K562 (cell line): ENCODE measurements at regions not wholly inside any gene's neighbourhood (a gene's known extent, or its start where the extent isn't known, plus 50 kb on each side); places are given as distances from the start of the nearest gene placed in this dataset.

Experiments used
- ATAC-seq: fragments of 200-7000 bp; cut with Tn5 transposase; 3 replicates; pipeline ENCODE4 v1.9.1; 2020; ENCODE audit warnings: moderate library complexity
- BruUV-seq: library from RNA; stranded (reverse); fragments of 400-500 nt; replicated peaks from 2 replicates; lab custom pipeline; 2021; lab: Mats Ljungman, UMichigan
- CTCF ChIA-PET: fragments of 300-600 bp; formaldehyde crosslinking; extraction: SDS; loops from one replicate; lab custom pipeline; 2021; ENCODE audit warnings: low intra/inter-chr PET ratio; lab: Yijun Ruan, JAX
- POLR2A ChIA-PET: fragments of 300-600, 350-650 bp; sonication (Branson Sonifier 250); formaldehyde crosslinking; extraction: SDS; loops from one replicate; lab custom pipeline; 2021; ENCODE audit warnings: antibody characterized with exemption, inconsistent platforms; lab: Yijun Ruan, JAX
- DNase-seq, 4 experiments: peaks; one replicate each; pipeline versions ENCODE4 v3.0.0 to v3.0.0-alpha.2; 2011 to 2018; ENCODE audit warnings: low spot score in 3 of 4, mixed read lengths in 3 of 4; ENCODE audit errors: extremely low read depth in 1 of 4
- FAIRE-seq: peaks from 2 replicates; lab custom pipeline; 2011; peaks lifted over from hg19 to GRCh38; lab: Jason Lieb, UNC
- H2AFZ ChIP-seq: 2 replicates; pipeline ENCODE4 v1.6.0; 2011; ENCODE audit warnings: low read depth, low read length, control low read depth, inconsistent platforms
- H3K27ac ChIP-seq: fragments of 200-600 bp; 3 replicates; pipeline ENCODE4 v1.8.0; 2011; ENCODE audit warnings: low read depth, mild to moderate bottlenecking, control low read depth, inconsistent platforms, low read length, moderate library complexity, mixed read lengths; ENCODE audit errors: extremely low read depth
- H3K27me3 ChIP-seq, 2 experiments: fragments of 300-600 bp in 1 of 2; 2 replicates in 1 of 2; 3 replicates in 1 of 2; pipeline versions ENCODE4 v1.6.0 to v1.8.0; 2011; ENCODE audit warnings: inconsistent platforms in 2 of 2, low read length in 2 of 2, mild to moderate bottlenecking in 1 of 2, mixed read lengths in 1 of 2, moderate library complexity in 1 of 2; ENCODE audit not compliant: control insufficient read depth in 2 of 2, insufficient read depth in 2 of 2
- H3K36me3 ChIP-seq: fragments of 300-600 bp; 3 replicates; pipeline ENCODE4 v1.8.0; 2011; ENCODE audit warnings: mild to moderate bottlenecking, low read length, inconsistent platforms; ENCODE audit not compliant: control insufficient read depth, insufficient read depth
- H3K4me1 ChIP-seq, 2 experiments: fragments of 200-600 bp in 1 of 2; replicated peaks in 1 of 2; 2 replicates in 1 of 2; 3 replicates in 1 of 2; pipeline versions ENCODE4 v1.5.1 to v1.8.0; 2011; ENCODE audit warnings: inconsistent platforms in 2 of 2, low read length in 2 of 2, mild to moderate bottlenecking in 1 of 2, mixed read lengths in 1 of 2, moderate library complexity in 1 of 2; ENCODE audit not compliant: control insufficient read depth in 2 of 2, insufficient read depth in 2 of 2
- H3K4me2 ChIP-seq: 2 replicates; pipeline ENCODE4 v1.6.1; 2011; ENCODE audit warnings: low read length, control low read depth, inconsistent platforms, mixed read lengths; ENCODE audit not compliant: insufficient read depth
- H3K4me3 ChIP-seq: fragments of 200-600 bp; sonication (generic), shearing (Covaris generic); 2 replicates; pipeline ENCODE4 v1.5.1; 2016; ENCODE audit warnings: control low read depth, inconsistent platforms
- H3K79me2 ChIP-seq: fragments of 200-600 bp; 3 replicates; pipeline ENCODE4 v1.8.0; 2011; ENCODE audit warnings: low read length, inconsistent platforms; ENCODE audit not compliant: control insufficient read depth, insufficient read depth
- H3K9ac ChIP-seq, 2 experiments: 2 replicates each; pipeline versions ENCODE4 v1.6.0 to v1.6.1; 2011; ENCODE audit warnings: low read depth in 2 of 2, low read length in 2 of 2, control low read depth in 1 of 2, inconsistent platforms in 1 of 2, mild to moderate bottlenecking in 1 of 2, mixed read lengths in 1 of 2; ENCODE audit not compliant: insufficient read depth in 1 of 2
- H3K9me1 ChIP-seq: one replicate; pipeline ENCODE4 v1.6.0; 2011; ENCODE audit warnings: inconsistent platforms, mild to moderate bottlenecking, low read length, moderate library complexity; ENCODE audit not compliant: control insufficient read depth, insufficient read depth
- H3K9me3 ChIP-seq: replicated peaks from 2 replicates; pipeline ENCODE4 v1.5.1; 2011; ENCODE audit warnings: low read depth, low read length, inconsistent platforms; ENCODE audit not compliant: control insufficient read depth, insufficient read depth
- H4K20me1 ChIP-seq: replicated peaks from 2 replicates; pipeline ENCODE4 v1.6.1; 2011; ENCODE audit warnings: low read length, inconsistent platforms, mixed read lengths; ENCODE audit not compliant: control insufficient read depth, insufficient read depth
- ARHGAP35 ChIP-seq: fragments of 450-650 bp; IDR thresholded peaks from 2 replicates; pipeline ENCODE4 v1.6.1; 2018; ENCODE audit not compliant: partially characterized antibody
- GABPB1 ChIP-seq: sonication (generic); formaldehyde crosslinking; IDR thresholded peaks from 2 replicates; pipeline ENCODE4 v1.8.0; 2022; ENCODE audit warnings: mild to moderate bottlenecking, missing genetic modification reagents
- HMG20A ChIP-seq: fragments of 450-650 bp; formaldehyde crosslinking; conservative IDR thresholded peaks from 2 replicates; pipeline ENCODE4 v1.4.0; 2020; ENCODE audit warnings: mild to moderate bottlenecking, mixed read lengths
- MXI1 ChIP-seq: IDR thresholded peaks from 2 replicates; pipeline ENCODE4 v1.6.1; 2011; ENCODE audit warnings: low read depth, mild to moderate bottlenecking, improper control_type of control experiment, low read length
- PURB ChIP-seq: sonication (generic); formaldehyde crosslinking; IDR thresholded peaks from 2 replicates; pipeline ENCODE4 v1.9.0; 2021; ENCODE audit warnings: low read depth, mild to moderate bottlenecking, missing genetic modification reagents
- TAF7 ChIP-seq: fragments of 450-650 bp; IDR thresholded peaks from 2 replicates; pipeline ENCODE4 v1.6.1; 2016; ENCODE audit warnings: missing genetic modification characterization, missing compliant biosample characterization
- WGBS: fragments of 100-300 bp; shearing (Covaris generic); methylation state at CpG from one replicate; pipeline ENCODE4 v1.1.6; 2016; ENCODE audit warnings: low coverage, mixed read lengths; ENCODE audit not compliant: insufficient coverage; ENCODE audit errors: missing lambda C conversion rate; 5-methylcytosine and 5-hydroxymethylcytosine counted together
- in situ Hi-C: fragments of 300-500 bp; cut with MboI; formaldehyde crosslinking; loops from 4 replicates; pipeline ENCODE4 v1.15.0; 2018; ENCODE audit warnings: inconsistent platforms, mixed read lengths
- intact Hi-C: fragments of 100-400 bp; cut with micrococcal nuclease; formaldehyde crosslinking; loops from 2 replicates; pipeline ENCODE4 v1.14.2; 2022
- TF ChIP-seq, protein P1 (sequence below): fragments of 450-650 bp; IDR thresholded peaks from 2 replicates; pipeline ENCODE4 v1.6.1; 2017; ENCODE audit warnings: antibody characterized with exemption
- TF ChIP-seq, protein P2 (sequence below): IDR thresholded peaks from 2 replicates; pipeline ENCODE4 v1.6.1; 2011; ENCODE audit warnings: borderline replicate concordance, low read depth, mild to moderate bottlenecking, moderate library complexity, low read length; ENCODE audit not compliant: insufficient read depth, poor library complexity, severe bottlenecking
- TF ChIP-seq, protein P3 (sequence below), 3 experiments: fragments of 200-800 bp in 1 of 3; sonication (Bioruptor generic) in 1 of 3; sonication (generic) in 1 of 3; formaldehyde crosslinking in 1 of 3; IDR thresholded peaks; 2 replicates each; pipeline versions ENCODE4 v1.6.1 to v1.8.0; 2016 to 2022; ENCODE audit warnings: mild to moderate bottlenecking in 2 of 3, missing compliant biosample characterization in 2 of 3, missing genetic modification characterization in 2 of 3, missing genetic modification reagents in 1 of 3
- TF ChIP-seq, protein P4 (sequence below): fragments of 250-450 bp; sonication (Bioruptor Pico); IDR thresholded peaks from 2 replicates; pipeline ENCODE4 v1.5.0; 2021; ENCODE audit warnings: mild to moderate bottlenecking, borderline replicate concordance
- TF ChIP-seq, protein P5 (sequence below): IDR thresholded peaks from 2 replicates; pipeline ENCODE4 v1.6.1; 2011; ENCODE audit not compliant: insufficient read length; ENCODE audit errors: extremely low read depth
- TF ChIP-seq, protein P6 (sequence below): fragments of 250-450 bp; sonication (Bioruptor Pico); IDR thresholded peaks from 2 replicates; pipeline ENCODE4 v1.8.0; 2022; ENCODE audit warnings: inconsistent platforms, mild to moderate bottlenecking, moderate library complexity, borderline replicate concordance

DNA sequence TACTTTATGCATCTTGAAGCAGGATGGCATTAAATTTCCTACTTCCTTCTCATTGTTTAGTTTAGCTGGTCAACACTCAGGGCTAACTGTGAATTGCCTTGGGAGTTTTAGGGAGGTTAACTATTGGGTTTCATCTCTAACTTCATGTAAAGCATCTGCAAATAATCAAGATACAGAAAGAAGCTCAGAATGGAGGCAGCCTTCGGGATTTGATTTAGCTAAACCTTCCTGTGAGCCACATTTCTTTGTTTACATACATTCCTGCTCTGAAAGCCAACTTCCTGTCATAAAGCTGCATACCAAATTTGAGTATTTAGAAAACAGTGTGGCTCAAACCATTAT lies 131.7 kb upstream of the PCDH18 start:
- H3K27ac ChIP-seq, result no peak overlapping the region
- 0% methylated on average over 1 of the region's 1 CpG for WGBS
- ChIA-PET POLR2A (no interaction called here), CTCF (no interaction called here)
- ATAC-seq (no peak), FAIRE-seq (no peak), DNase-seq (no peak)
- no peaks in the 10 kb centered on the region for H3K79me2 ChIP-seq
- no peak overlapping the region for H3K9ac ChIP-seq
- no peaks in the 10 kb centered on the region for H3K36me3 ChIP-seq
- in situ Hi-C loops (no loop called here), intact Hi-C loops (no loop called here)
- no peak overlapping the region for H3K4me3 ChIP-seq
- H3K9me1 ChIP-seq, result no peaks in the 10 kb centered on the region
- 0 out of 2 replicates have a peak, but pooled peaks cover 2% of the 10 kb centered on the region for H3K9me3 ChIP-seq
- BruUV-seq, result no TSS peak
- no peak overlapping the region for H3K4me2 ChIP-seq
- H3K27me3 ChIP-seq, result no peaks in the 10 kb centered on the region
- no peaks in the 10 kb centered on the region for H4K20me1 ChIP-seq
- no peak overlapping the region for H2AFZ ChIP-seq
- no peaks in the 10 kb centered on the region for H3K4me1 ChIP-seq
- TF ChIP-seq PURB (CRISPR knock-in tag), result no peak
- TF ChIP-seq, protein P1, sequence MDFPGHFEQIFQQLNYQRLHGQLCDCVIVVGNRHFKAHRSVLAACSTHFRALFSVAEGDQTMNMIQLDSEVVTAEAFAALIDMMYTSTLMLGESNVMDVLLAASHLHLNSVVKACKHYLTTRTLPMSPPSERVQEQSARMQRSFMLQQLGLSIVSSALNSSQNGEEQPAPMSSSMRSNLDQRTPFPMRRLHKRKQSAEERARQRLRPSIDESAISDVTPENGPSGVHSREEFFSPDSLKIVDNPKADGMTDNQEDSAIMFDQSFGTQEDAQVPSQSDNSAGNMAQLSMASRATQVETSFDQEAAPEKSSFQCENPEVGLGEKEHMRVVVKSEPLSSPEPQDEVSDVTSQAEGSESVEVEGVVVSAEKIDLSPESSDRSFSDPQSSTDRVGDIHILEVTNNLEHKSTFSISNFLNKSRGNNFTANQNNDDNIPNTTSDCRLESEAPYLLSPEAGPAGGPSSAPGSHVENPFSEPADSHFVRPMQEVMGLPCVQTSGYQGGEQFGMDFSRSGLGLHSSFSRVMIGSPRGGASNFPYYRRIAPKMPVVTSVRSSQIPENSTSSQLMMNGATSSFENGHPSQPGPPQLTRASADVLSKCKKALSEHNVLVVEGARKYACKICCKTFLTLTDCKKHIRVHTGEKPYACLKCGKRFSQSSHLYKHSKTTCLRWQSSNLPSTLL, result no peak
- no peak for TF ChIP-seq ARHGAP35
- TF ChIP-seq, protein P2, sequence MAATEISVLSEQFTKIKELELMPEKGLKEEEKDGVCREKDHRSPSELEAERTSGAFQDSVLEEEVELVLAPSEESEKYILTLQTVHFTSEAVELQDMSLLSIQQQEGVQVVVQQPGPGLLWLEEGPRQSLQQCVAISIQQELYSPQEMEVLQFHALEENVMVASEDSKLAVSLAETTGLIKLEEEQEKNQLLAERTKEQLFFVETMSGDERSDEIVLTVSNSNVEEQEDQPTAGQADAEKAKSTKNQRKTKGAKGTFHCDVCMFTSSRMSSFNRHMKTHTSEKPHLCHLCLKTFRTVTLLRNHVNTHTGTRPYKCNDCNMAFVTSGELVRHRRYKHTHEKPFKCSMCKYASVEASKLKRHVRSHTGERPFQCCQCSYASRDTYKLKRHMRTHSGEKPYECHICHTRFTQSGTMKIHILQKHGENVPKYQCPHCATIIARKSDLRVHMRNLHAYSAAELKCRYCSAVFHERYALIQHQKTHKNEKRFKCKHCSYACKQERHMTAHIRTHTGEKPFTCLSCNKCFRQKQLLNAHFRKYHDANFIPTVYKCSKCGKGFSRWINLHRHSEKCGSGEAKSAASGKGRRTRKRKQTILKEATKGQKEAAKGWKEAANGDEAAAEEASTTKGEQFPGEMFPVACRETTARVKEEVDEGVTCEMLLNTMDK, result no peak
- TF ChIP-seq, protein P3, sequence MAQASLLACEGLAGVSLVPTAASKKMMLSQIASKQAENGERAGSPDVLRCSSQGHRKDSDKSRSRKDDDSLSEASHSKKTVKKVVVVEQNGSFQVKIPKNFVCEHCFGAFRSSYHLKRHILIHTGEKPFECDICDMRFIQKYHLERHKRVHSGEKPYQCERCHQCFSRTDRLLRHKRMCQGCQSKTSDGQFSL (CRISPR knock-in tag; IDR thresholded peaks at IDR 0.05), result no peak
- TF ChIP-seq, protein P3 (tag; IDR thresholded peaks at IDR 0.05), result no peak
- TF ChIP-seq, protein P4, sequence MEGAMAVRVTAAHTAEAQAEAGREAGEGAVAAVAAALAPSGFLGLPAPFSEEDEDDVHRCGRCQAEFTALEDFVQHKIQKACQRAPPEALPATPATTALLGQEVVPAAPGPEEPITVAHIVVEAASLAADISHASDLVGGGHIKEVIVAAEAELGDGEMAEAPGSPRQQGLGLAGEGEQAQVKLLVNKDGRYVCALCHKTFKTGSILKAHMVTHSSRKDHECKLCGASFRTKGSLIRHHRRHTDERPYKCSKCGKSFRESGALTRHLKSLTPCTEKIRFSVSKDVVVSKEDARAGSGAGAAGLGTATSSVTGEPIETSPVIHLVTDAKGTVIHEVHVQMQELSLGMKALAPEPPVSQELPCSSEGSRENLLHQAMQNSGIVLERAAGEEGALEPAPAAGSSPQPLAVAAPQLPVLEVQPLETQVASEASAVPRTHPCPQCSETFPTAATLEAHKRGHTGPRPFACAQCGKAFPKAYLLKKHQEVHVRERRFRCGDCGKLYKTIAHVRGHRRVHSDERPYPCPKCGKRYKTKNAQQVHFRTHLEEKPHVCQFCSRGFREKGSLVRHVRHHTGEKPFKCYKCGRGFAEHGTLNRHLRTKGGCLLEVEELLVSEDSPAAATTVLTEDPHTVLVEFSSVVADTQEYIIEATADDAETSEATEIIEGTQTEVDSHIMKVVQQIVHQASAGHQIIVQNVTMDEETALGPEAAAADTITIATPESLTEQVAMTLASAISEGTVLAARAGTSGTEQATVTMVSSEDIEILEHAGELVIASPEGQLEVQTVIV (CRISPR knock-in tag), result no peak
- no peak for TF ChIP-seq GABPB1 (CRISPR knock-in tag)
- TF ChIP-seq, protein P5, sequence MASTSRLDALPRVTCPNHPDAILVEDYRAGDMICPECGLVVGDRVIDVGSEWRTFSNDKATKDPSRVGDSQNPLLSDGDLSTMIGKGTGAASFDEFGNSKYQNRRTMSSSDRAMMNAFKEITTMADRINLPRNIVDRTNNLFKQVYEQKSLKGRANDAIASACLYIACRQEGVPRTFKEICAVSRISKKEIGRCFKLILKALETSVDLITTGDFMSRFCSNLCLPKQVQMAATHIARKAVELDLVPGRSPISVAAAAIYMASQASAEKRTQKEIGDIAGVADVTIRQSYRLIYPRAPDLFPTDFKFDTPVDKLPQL, result no peak
- TF ChIP-seq HMG20A, result no peak
- TF ChIP-seq, protein P6, sequence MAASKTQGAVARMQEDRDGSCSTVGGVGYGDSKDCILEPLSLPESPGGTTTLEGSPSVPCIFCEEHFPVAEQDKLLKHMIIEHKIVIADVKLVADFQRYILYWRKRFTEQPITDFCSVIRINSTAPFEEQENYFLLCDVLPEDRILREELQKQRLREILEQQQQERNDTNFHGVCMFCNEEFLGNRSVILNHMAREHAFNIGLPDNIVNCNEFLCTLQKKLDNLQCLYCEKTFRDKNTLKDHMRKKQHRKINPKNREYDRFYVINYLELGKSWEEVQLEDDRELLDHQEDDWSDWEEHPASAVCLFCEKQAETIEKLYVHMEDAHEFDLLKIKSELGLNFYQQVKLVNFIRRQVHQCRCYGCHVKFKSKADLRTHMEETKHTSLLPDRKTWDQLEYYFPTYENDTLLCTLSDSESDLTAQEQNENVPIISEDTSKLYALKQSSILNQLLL (CRISPR knock-in tag), result no peak
- TF ChIP-seq MXI1, result no peak
- no peak for TF ChIP-seq TAF7
